ENCODE measurements at regions not wholly inside any gene's neighbourhood (a gene's known extent, or its start where the extent isn't known, plus 50 kb on each side); places are given as distances from the start of the nearest gene placed in this dataset.
"Not testable (repeated sequence)": the region's sequence is repeated elsewhere in the genome, so short reads cannot be mapped to it uniquely, and the experiment has no call there.

DNA sequence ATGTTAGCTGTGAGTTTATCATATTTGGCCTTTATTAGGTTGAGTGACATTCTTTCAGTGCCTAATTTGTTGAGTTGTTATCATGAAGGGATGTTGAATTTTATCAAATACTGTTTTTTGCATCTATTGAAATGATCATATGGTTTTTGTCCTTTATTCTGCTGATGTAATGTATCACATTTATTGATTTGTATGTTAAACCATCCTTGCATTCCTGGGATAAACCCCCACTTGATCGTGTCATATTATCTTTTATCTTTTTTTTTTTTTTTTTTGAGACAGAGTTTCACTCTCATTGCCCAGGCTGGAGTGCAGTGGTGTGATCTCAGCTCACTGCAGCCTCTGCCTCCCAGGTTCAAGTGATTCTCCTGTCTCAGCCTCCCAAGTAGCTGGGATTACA, 51.9 kb upstream of the MFGE8 start:
- H3K36me3 ChIP-seq (ENCODE audit: control insufficient read depth, insufficient read depth, low read length); H3K27ac ChIP-seq (ENCODE audit: insufficient read depth, low read depth, low read length, poor library complexity, severe bottlenecking); H3K27me3 ChIP-seq (ENCODE audit: control insufficient read depth, insufficient read depth, low read length, poor library complexity, severe bottlenecking); H3K4me1 ChIP-seq (ENCODE audit: control insufficient read depth, insufficient read depth, low read length); H3K4me3 ChIP-seq (ENCODE audit: insufficient read depth, low read depth, low read length); H3K9me3 ChIP-seq (ENCODE audit: control insufficient read depth, low read length): not testable (repeated sequence)
- 83 to 100% methylated on average over 1 of the region's 1 CpG for WGBS, 2 experiments

DNA sequence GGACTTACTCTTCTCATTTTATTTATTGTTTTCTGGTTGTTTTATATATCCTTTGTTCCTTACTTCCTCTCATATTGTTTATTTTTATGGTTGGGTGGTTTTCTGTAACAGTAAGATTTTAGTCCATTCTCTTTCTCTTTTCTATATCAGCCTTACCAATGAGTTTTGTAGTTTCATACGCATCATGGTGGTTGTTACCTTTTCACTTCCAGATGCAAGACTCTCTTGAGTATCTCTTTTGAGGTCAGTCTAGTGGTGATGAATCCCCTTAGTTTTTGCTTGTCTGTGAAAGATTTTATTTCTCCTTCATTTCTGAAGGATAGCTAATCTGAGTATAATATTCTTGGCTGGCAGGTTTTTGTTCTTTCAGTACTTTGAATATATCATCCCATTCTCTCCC, 57.1 kb upstream of the MFGE8 start:
- no peaks in the 10 kb centered on the region for H3K4me1 ChIP-seq (ENCODE audit: control insufficient read depth, insufficient read depth, low read length)
- WGBS, 2 experiments, result 85% methylated on average over 1 of the region's 1 CpG; no CpG with 5 or more reads in 1 of the 2 experiments
- no peaks in the 10 kb centered on the region for H3K27me3 ChIP-seq (ENCODE audit: control insufficient read depth, insufficient read depth, low read length, poor library complexity, severe bottlenecking)
- no peak overlapping the region for H3K27ac ChIP-seq (ENCODE audit: insufficient read depth, low read depth, low read length, poor library complexity, severe bottlenecking)
- no peaks in the 10 kb centered on the region for H3K36me3 ChIP-seq (ENCODE audit: control insufficient read depth, insufficient read depth, low read length)
- peaks cover 4% of the 10 kb centered on the region for H3K9me3 ChIP-seq (ENCODE audit: control insufficient read depth, low read length)
- H3K4me3 ChIP-seq (ENCODE audit: insufficient read depth, low read depth, low read length), result no peak overlapping the region

DNA sequence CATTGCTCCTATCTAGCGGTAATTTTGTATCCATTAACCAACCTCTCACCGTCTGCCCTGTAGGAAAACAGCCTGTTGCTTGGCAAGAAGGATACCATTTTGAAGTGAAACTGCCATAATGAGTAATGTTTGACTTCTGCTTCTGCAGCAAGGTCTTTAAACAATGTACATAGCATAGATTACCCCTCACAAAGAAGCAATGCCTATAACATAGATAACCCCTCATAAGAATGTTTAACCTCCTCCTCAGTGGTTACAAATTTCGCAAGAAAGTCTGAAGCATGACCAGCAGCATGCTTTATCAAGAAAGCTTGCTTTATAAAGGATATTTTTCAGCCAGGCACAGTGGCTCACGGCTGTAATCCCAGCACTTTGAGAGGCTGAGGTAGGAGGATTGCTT, 61.2 kb upstream of the MFGE8 start:
- peaks cover 4% of the 10 kb centered on the region for H3K9me3 ChIP-seq (ENCODE audit: control insufficient read depth, low read length)
- H3K27ac ChIP-seq (ENCODE audit: insufficient read depth, low read depth, low read length, poor library complexity, severe bottlenecking), result no peak overlapping the region
- 92 to 94% methylated on average over 4 of the region's 4 CpGs for WGBS, 2 experiments
- no peak overlapping the region for H3K4me3 ChIP-seq (ENCODE audit: insufficient read depth, low read depth, low read length)
- H3K4me1 ChIP-seq (ENCODE audit: control insufficient read depth, insufficient read depth, low read length), result no peaks in the 10 kb centered on the region
- H3K27me3 ChIP-seq (ENCODE audit: control insufficient read depth, insufficient read depth, low read length, poor library complexity, severe bottlenecking), result no peaks in the 10 kb centered on the region
- H3K36me3 ChIP-seq (ENCODE audit: control insufficient read depth, insufficient read depth, low read length), result no peaks in the 10 kb centered on the region

DNA sequence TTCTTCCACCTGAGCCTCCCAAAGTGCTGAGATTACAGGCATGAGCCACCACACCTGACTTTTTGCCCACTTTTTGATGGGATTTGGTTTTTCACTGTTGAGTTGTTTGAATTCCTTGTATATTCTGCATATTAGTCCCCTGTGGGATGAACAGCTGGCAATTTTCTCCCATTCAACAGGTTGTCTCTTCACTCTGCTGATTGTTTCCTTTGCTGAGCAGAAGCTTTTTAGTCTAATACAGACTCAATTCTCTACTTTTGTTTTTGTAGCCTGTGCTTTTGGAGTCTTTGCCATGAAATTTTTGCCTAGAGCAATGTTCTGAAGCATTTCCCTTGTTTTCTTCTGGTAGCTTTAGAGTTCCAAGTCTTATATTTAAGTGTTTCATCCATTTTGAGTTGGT, 62.7 kb upstream of the MFGE8 start:
- H3K36me3 ChIP-seq (ENCODE audit: control insufficient read depth, insufficient read depth, low read length), result no peaks in the 10 kb centered on the region
- H3K27me3 ChIP-seq (ENCODE audit: control insufficient read depth, insufficient read depth, low read length, poor library complexity, severe bottlenecking), result no peaks in the 10 kb centered on the region
- H3K9me3 ChIP-seq (ENCODE audit: control insufficient read depth, low read length), result no peaks in the 10 kb centered on the region
- H3K4me3 ChIP-seq (ENCODE audit: insufficient read depth, low read depth, low read length), result no peak overlapping the region
- no peaks in the 10 kb centered on the region for H3K4me1 ChIP-seq (ENCODE audit: control insufficient read depth, insufficient read depth, low read length)
- no peak overlapping the region for H3K27ac ChIP-seq (ENCODE audit: insufficient read depth, low read depth, low read length, poor library complexity, severe bottlenecking)

DNA sequence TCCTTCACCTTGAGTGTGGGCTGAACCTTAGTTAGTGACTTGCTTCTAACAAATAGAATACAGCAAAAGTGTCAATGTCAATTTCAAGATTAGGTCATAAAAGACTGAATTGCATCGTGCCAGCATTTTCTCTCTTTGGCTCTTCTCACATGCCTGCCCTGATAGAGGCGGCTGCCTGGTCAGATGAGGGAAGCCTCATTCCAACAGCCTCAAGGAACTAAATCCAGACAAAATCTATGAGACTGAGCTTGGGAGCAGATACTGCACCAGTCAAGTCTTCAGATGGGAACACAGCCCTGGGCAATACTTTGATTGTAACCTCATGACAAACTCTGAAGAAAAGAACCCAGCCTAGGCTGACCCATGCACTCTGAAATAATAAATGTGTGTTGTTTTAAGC, 63.5 kb upstream of the MFGE8 start:
- 93 to 97% methylated on average over 2 of the region's 2 CpGs for WGBS, 2 experiments
- no peak overlapping the region for H3K27ac ChIP-seq (ENCODE audit: insufficient read depth, low read depth, low read length, poor library complexity, severe bottlenecking)
- H3K9me3 ChIP-seq (ENCODE audit: control insufficient read depth, low read length), result no peaks in the 10 kb centered on the region
- H3K4me3 ChIP-seq (ENCODE audit: insufficient read depth, low read depth, low read length), result no peak overlapping the region
- H3K4me1 ChIP-seq (ENCODE audit: control insufficient read depth, insufficient read depth, low read length), result no peaks in the 10 kb centered on the region
- no peaks in the 10 kb centered on the region for H3K27me3 ChIP-seq (ENCODE audit: control insufficient read depth, insufficient read depth, low read length, poor library complexity, severe bottlenecking)
- H3K36me3 ChIP-seq (ENCODE audit: control insufficient read depth, insufficient read depth, low read length), result no peaks in the 10 kb centered on the region

DNA sequence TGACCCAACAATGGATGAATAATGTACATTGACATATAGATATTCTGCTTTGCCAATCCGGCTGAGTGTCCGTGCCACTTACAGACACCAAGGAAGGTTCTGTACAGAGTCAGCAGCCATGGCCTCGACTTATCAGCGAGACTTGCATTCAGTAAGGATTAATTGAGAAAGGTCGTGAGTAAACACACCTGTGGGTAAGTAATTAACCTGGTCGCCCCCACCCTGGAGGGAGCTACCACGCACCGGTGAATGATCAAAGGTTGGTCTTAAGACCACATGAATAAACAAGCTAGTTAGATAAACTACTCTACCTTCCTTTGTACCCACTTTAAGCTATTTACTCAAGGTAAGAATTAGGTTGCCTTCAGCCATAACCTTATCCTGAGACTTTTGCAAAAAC, 66.5 kb upstream of the MFGE8 start:
- Histone ChIP-seq H3K36me3 (ENCODE audit: control insufficient read depth, insufficient read depth, low read length) (no peaks in the 10 kb centered on the region), H3K4me3 (ENCODE audit: insufficient read depth, low read depth, low read length) (no peak overlapping the region), H3K27me3 (ENCODE audit: control insufficient read depth, insufficient read depth, low read length, poor library complexity, severe bottlenecking) (no peaks in the 10 kb centered on the region), H3K4me1 (ENCODE audit: control insufficient read depth, insufficient read depth, low read length) (no peaks in the 10 kb centered on the region), H3K27ac (ENCODE audit: insufficient read depth, low read depth, low read length, poor library complexity, severe bottlenecking) (no peak overlapping the region), H3K9me3 (ENCODE audit: control insufficient read depth, low read length) (no peaks in the 10 kb centered on the region)
- WGBS, 2 experiments, result 94% methylated on average over 8 of the region's 8 CpGs

DNA sequence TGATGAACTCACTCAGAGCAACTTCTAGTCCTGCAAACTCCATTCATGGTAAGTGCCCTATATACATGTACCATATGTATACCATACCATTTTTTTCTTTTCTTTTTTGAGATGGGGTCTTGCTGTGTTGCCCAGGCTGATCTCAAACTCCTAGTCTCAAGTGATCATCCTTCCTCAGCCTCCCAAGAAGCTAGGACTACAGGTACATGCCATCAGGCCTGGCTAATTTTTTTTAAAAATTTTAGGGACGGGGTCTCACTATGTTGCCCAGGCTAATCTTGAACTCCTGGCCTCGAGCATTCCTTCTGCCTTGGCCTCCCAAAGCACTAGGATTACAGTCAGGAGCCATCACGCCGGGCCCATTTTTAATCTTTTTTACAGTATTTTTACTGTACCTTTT, 67.3 kb upstream of the MFGE8 start:
- Histone ChIP-seq H3K4me3 (ENCODE audit: insufficient read depth, low read depth, low read length) (no peak overlapping the region), H3K4me1 (ENCODE audit: control insufficient read depth, insufficient read depth, low read length) (no peaks in the 10 kb centered on the region), H3K27me3 (ENCODE audit: control insufficient read depth, insufficient read depth, low read length, poor library complexity, severe bottlenecking) (no peaks in the 10 kb centered on the region), H3K9me3 (ENCODE audit: control insufficient read depth, low read length) (no peaks in the 10 kb centered on the region), H3K36me3 (ENCODE audit: control insufficient read depth, insufficient read depth, low read length) (no peaks in the 10 kb centered on the region), H3K27ac (ENCODE audit: insufficient read depth, low read depth, low read length, poor library complexity, severe bottlenecking) (no peak overlapping the region)
- 88 to 95% methylated on average over 4 of the region's 4 CpGs for WGBS, 2 experiments

DNA sequence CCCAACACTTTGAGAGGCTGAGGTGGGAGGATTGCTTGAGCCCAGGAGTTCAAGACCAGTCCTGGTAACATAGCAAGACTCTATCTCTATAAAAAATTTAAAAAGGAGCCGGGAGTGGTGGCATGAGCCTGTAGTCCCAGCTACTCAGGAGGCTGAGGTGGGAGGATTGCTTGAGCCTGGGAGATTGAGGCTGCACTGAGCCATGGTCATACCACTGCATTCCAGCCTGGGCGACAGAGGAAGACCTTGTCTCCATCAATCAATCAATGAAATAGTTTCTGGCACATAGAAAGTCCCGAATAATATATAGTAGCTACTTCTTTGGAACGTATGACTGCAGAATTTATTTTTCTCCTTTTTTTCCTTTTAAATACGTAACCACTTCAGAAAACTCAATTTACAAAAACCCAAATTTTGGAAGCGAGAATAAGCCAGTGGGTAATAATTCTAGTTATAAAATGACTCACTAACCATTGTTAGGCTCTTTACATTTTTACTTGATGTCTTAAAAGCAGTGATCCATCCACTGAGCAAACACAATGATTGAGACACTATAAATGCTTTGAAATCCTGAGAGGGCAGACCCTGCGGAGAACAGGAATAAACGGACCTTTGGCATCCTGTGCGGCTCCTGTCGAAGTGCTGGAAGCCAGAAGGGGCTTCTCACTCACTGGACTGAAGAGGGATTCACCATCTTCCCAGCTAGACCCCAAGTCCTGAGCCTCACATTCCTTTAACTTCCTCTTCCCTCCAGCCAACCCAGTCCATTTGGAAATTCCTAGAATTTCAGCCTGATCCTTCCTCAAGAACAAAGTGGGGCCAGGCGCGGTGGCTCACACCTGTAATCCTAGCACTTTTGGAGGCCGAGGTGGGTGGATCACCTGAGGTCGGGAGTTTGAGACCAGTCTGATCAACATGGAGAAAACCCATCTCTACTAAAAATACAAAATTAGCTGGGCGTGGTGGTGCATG, 68.4 kb upstream of the MFGE8 start:
- no peaks in the 10 kb centered on the region for H3K4me1 ChIP-seq (ENCODE audit: control insufficient read depth, insufficient read depth, low read length)
- H3K4me3 ChIP-seq (ENCODE audit: insufficient read depth, low read depth, low read length), result no peak overlapping the region
- WGBS, 2 experiments, result 91 to 92% methylated on average over 13 to 15 of the region's 15 CpGs
- H3K27me3 ChIP-seq (ENCODE audit: control insufficient read depth, insufficient read depth, low read length, poor library complexity, severe bottlenecking), result no peaks in the 10 kb centered on the region
- no peaks in the 10 kb centered on the region for H3K36me3 ChIP-seq (ENCODE audit: control insufficient read depth, insufficient read depth, low read length)
- no peak overlapping the region for H3K27ac ChIP-seq (ENCODE audit: insufficient read depth, low read depth, low read length, poor library complexity, severe bottlenecking)
- H3K9me3 ChIP-seq (ENCODE audit: control insufficient read depth, low read length), result no peaks in the 10 kb centered on the region

DNA sequence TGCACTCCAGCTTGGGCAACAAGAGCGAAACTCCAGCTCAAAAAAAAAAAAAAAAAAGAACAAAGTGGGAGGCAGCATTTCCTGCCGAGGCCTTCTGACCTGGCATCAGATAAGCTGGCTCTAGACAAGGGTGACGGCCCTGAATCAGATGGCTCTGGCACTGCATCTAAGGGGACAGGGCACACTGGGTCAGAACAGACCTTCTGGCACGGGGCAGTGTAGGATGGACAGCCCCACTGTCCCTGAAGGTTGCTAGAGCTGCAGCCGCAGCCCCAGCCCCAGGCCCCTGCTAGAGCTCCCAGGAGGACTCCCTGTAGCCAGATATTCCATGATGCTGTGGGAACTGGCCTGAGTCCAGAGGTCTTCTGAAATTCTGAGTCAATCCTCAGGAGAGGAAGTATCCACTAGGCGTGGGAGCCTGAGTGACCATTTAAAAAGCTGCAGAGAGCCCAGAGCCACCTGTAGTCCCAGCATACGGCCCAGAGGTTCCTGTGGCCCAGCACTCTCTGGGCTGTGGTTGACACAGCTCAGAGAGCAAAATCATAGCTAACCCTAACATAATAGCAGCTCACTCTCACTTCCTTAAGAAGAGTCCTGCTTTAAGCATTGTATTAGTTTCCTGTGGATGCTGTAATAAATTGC, 69.2 kb upstream of the MFGE8 start:
- Histone ChIP-seq H3K27ac (ENCODE audit: insufficient read depth, low read depth, low read length, poor library complexity, severe bottlenecking) (no peak overlapping the region), H3K9me3 (ENCODE audit: control insufficient read depth, low read length) (no peaks in the 10 kb centered on the region), H3K27me3 (ENCODE audit: control insufficient read depth, insufficient read depth, low read length, poor library complexity, severe bottlenecking) (no peaks in the 10 kb centered on the region), H3K4me1 (ENCODE audit: control insufficient read depth, insufficient read depth, low read length) (peaks cover 6% of the 10 kb centered on the region), H3K4me3 (ENCODE audit: insufficient read depth, low read depth, low read length) (no peak overlapping the region), H3K36me3 (ENCODE audit: control insufficient read depth, insufficient read depth, low read length) (no peaks in the 10 kb centered on the region)
- WGBS, 2 experiments, result 90 to 93% methylated on average over 7 of the region's 7 CpGs

DNA sequence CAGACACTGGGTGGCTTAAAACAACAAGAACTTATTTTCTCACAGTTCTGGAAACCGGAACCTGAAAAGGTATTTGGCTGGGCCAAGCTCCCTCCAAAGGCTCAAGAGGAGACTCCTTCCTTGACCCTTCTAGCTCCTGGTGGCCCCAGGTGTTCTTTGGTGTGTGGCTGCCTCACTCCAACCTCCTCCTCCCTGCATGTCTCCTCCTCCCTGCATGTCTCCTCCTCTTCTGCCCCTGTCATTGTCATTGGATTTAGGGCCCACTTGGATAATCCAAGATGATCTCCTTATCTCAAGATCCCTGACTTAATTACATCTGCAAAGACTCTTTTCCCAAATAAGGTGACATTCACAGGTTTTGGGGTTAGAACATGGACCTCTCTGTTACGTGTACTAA, 69.8 kb upstream of the MFGE8 start:
- 73 to 81% methylated on average over 2 of the region's 2 CpGs for WGBS, 2 experiments
- H3K27me3 ChIP-seq (ENCODE audit: control insufficient read depth, insufficient read depth, low read length, poor library complexity, severe bottlenecking), result no peaks in the 10 kb centered on the region
- no peaks in the 10 kb centered on the region for H3K9me3 ChIP-seq (ENCODE audit: control insufficient read depth, low read length)

More for the DNA sequence above, 69.8 kb upstream of the MFGE8 start:
- Histone ChIP-seq H3K4me1 (ENCODE audit: control insufficient read depth, insufficient read depth, low read length) (peaks cover 11% of the 10 kb centered on the region), H3K4me3 (ENCODE audit: insufficient read depth, low read depth, low read length) (no peak overlapping the region), H3K36me3 (ENCODE audit: control insufficient read depth, insufficient read depth, low read length) (no peaks in the 10 kb centered on the region), H3K27ac (ENCODE audit: insufficient read depth, low read depth, low read length, poor library complexity, severe bottlenecking) (no peak overlapping the region)
